Parathyroid adenoma (tissue), 2 donors: ENCODE measurements at regions not wholly inside any gene's neighbourhood (a gene's known extent, or its start where the extent isn't known, plus 50 kb on each side); places are given as distances from the start of the nearest gene placed in this dataset.

Experiments
- H2AFZ ChIP-seq: fragments of 300-600 bp; sonication (generic); one replicate; pipeline ENCODE4 v1.7.0; 2017; ENCODE audit warnings: antibody characterized with exemption, mild to moderate bottlenecking
- H3K27ac ChIP-seq: fragments of 300-600 bp; sonication (generic); one replicate; pipeline ENCODE4 v1.7.0; 2017
- H3K27me3 ChIP-seq: fragments of 300-600 bp; sonication (generic); one replicate; pipeline ENCODE4 v1.7.0; 2017; ENCODE audit warnings: low read length; ENCODE audit not compliant: control insufficient read depth, insufficient read depth
- H3K36me3 ChIP-seq: fragments of 300-600 bp; sonication (generic); one replicate; pipeline ENCODE4 v1.7.0; 2017; ENCODE audit warnings: low read length; ENCODE audit not compliant: control insufficient read depth, insufficient read depth
- H3K4me1 ChIP-seq: fragments of 300-600 bp; sonication (generic); one replicate; pipeline ENCODE4 v1.7.0; 2017; ENCODE audit warnings: control low read depth
- H3K4me2 ChIP-seq: fragments of 300-600 bp; sonication (generic); one replicate; pipeline ENCODE4 v1.7.0; 2017; ENCODE audit warnings: low read length
- H3K4me3 ChIP-seq: fragments of 300-600 bp; sonication (generic); one replicate; pipeline ENCODE4 v1.7.0; 2017; ENCODE audit warnings: low read depth, low read length
- H3K79me2 ChIP-seq: fragments of 300-600 bp; sonication (generic); one replicate; pipeline ENCODE4 v1.7.0; 2017; ENCODE audit warnings: control low read depth
- H3K9ac ChIP-seq: fragments of 300-600 bp; sonication (generic); one replicate; pipeline ENCODE4 v1.7.0; 2017; ENCODE audit warnings: mild to moderate bottlenecking
- H3K9me3 ChIP-seq: fragments of 300-600 bp; sonication (generic); one replicate; pipeline ENCODE4 v1.7.0; 2017; ENCODE audit warnings: low read length; ENCODE audit not compliant: control insufficient read depth
- CTCF ChIP-seq: fragments of 300-600 bp; sonication (generic); IDR thresholded peaks from one replicate; pipeline ENCODE4 v1.7.0; 2017; ENCODE audit warnings: antibody characterized with exemption, mild to moderate bottlenecking
- donor health status: primary hyperparathyroidism.

- Histone ChIP-seq H2AFZ (no peak overlapping the region), H3K4me3 (no peak overlapping the region), H3K9ac (no peak overlapping the region), H3K4me2 (no peak overlapping the region), H3K79me2 (no peaks in the 10 kb centered on the region), H3K27me3 (no peaks in the 10 kb centered on the region), H3K27ac (no peak overlapping the region), H3K36me3 (no peaks in the 10 kb centered on the region), H3K9me3 (no peaks in the 10 kb centered on the region), H3K4me1 (no peaks in the 10 kb centered on the region)
- no peak for TF ChIP-seq CTCF
Observed at GRCh38 chr14:56884617-56885016, 74.3 kb upstream of the OTX2 start.

DNA sequence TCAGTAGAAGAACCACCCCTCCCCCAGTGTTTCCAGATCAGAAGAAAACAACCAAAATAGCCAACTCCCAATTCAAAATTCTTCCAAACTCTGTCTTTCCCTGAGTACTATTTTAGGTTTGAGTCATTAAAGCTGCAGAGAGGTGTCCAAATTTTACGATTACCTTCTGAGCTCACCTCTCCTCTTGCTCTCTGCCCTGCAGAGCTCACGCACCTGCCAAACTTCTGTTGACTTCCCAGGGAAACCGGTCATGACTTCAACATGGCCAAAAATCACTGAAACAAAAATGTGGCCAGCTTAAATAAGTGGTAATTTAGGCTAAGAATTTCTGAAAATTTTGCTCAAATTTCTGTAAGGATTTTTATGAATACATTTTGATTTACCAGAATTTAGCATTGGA is 70.9 kb upstream of the OTX2 start:
- Histone ChIP-seq H3K9me3 (no peaks in the 10 kb centered on the region), H3K4me1 (no peaks in the 10 kb centered on the region), H3K79me2 (no peaks in the 10 kb centered on the region), H3K27ac (no peak overlapping the region), H3K27me3 (no peaks in the 10 kb centered on the region), H3K4me2 (no peak overlapping the region), H3K36me3 (no peaks in the 10 kb centered on the region), H3K9ac (no peak overlapping the region), H3K4me3 (no peak overlapping the region), H2AFZ (no peak overlapping the region)
- no peak for TF ChIP-seq CTCF

GRCh38 chr14:56878766-56879165 is 68.5 kb upstream of the OTX2 start:
- TF ChIP-seq CTCF = no peak
- Histone ChIP-seq H3K4me1 (no peaks in the 10 kb centered on the region), H3K9me3 (no peaks in the 10 kb centered on the region), H3K9ac (no peak overlapping the region), H3K4me3 (no peak overlapping the region), H3K4me2 (no peak overlapping the region), H2AFZ (no peak overlapping the region), H3K27me3 (no peaks in the 10 kb centered on the region), H3K27ac (no peak overlapping the region), H3K79me2 (no peaks in the 10 kb centered on the region), H3K36me3 (no peaks in the 10 kb centered on the region)

DNA sequence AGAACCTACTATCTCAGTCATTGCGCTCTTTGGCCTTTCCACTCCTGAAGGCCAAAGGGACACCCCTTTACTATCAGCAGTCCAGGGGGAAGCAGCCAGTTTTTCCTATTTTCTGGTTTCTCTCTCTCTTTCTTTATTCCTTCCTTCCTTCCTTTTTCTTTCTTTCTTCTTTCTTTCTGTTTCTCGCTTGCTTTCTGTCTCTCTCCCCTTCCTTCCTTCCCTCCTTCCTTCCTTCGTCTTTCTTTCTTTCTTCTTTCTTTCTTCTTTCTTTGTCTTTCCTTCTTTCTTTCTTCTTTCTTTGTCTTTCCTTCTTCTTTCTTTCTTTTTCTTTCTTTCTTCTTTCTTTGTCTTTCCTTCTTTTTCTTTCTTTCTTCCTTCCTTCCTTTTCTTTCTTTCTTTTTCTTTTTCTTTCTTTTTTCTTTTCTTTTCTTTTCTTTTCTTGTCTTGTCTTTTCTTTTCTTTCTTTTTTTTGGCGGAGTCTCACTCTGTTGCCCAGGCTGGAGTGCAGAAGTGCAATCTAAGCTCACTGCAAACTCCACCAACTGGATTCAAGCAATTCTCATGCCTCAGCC is 64.9 kb upstream of the OTX2 start:
- H2AFZ ChIP-seq = no peak overlapping the region
- no peaks in the 10 kb centered on the region for H3K36me3 ChIP-seq
- H3K79me2 ChIP-seq = no peaks in the 10 kb centered on the region
- no peak overlapping the region for H3K27ac ChIP-seq
- no peaks in the 10 kb centered on the region for H3K9me3 ChIP-seq
- no peak overlapping the region for H3K4me2 ChIP-seq
- H3K9ac ChIP-seq = no peak overlapping the region
- H3K4me3 ChIP-seq = no peak overlapping the region
- TF ChIP-seq CTCF = no peak
- no peaks in the 10 kb centered on the region for H3K27me3 ChIP-seq
- H3K4me1 ChIP-seq = no peaks in the 10 kb centered on the region

- peak; percentile 7 for TF ChIP-seq CTCF
- no peak overlapping the region for H3K9ac ChIP-seq
- H3K9me3 ChIP-seq = no peaks in the 10 kb centered on the region
- no peak overlapping the region for H2AFZ ChIP-seq
- no peak overlapping the region for H3K4me3 ChIP-seq
- H3K4me1 ChIP-seq = no peaks in the 10 kb centered on the region
- H3K27me3 ChIP-seq = no peaks in the 10 kb centered on the region
- no peak overlapping the region for H3K27ac ChIP-seq
- no peak overlapping the region for H3K4me2 ChIP-seq
- no peaks in the 10 kb centered on the region for H3K36me3 ChIP-seq
- H3K79me2 ChIP-seq = no peaks in the 10 kb centered on the region
Observed at GRCh38 chr14:56874375-56874774, 64.1 kb upstream of the OTX2 start.
